SK-N-SH (cell line): ENCODE measurements at regions not wholly inside any gene's neighbourhood (a gene's known extent, or its start where the extent isn't known, plus 50 kb on each side); places are given as distances from the start of the nearest gene placed in this dataset.

Experiments used
- CTCF ChIA-PET: fragments of 300-600, 350-600 bp; formaldehyde crosslinking; extraction: SDS; loops from one replicate; lab custom pipeline; 2021; lab: Yijun Ruan, JAX
- POLR2A ChIA-PET: fragments of 350-600 bp; sonication (Branson Sonifier 250); formaldehyde crosslinking; extraction: SDS; loops from one replicate; lab custom pipeline; 2020; ENCODE audit warnings: antibody characterized with exemption, inconsistent platforms; lab: Yijun Ruan, JAX
- DNase-seq: peaks from one replicate; pipeline ENCODE4 v3.0.0; 2012
- H2AFZ ChIP-seq: fragments of 200-600 bp; sonication (generic); 2 replicates; pipeline ENCODE4 v1.8.1; 2016; ENCODE audit warnings: antibody characterized with exemption, mild to moderate bottlenecking, low read depth
- H3F3A ChIP-seq: fragments of 200-600 bp; sonication (generic); replicated peaks from 2 replicates; pipeline ENCODE3; 2016; ENCODE audit warnings: antibody characterized with exemption, mild to moderate bottlenecking; ENCODE audit not compliant: insufficient read depth
- H3K27ac ChIP-seq, 2 experiments: fragments of 200-500 bp in 1 of 2; fragments of 200-600 bp in 1 of 2; sonication (Bioruptor generic) in 1 of 2; sonication (generic), shearing (Covaris generic) in 1 of 2; 2 replicates each; pipeline versions ENCODE4 v1.5.1 to v1.6.1; 2014 to 2016; ENCODE audit warnings: low read depth in 2 of 2, inconsistent platforms in 1 of 2, low read length in 1 of 2, mild to moderate bottlenecking in 1 of 2, mixed read lengths in 1 of 2
- H3K27me3 ChIP-seq: fragments of 200-600 bp; sonication (generic), shearing (Covaris generic); 2 replicates; pipeline ENCODE4 v1.6.1; 2016; ENCODE audit warnings: mixed run types; ENCODE audit not compliant: insufficient read depth
- H3K36me3 ChIP-seq, 2 experiments: fragments of 200-500 bp in 1 of 2; fragments of 200-600 bp in 1 of 2; sonication (Bioruptor generic) in 1 of 2; sonication (generic) in 1 of 2; replicated peaks in 1 of 2; 2 replicates each; pipeline versions ENCODE3 to v1.5.1; 2014 to 2016; ENCODE audit warnings: low read length in 1 of 2, mild to moderate bottlenecking in 1 of 2; ENCODE audit not compliant: insufficient read depth in 2 of 2, control insufficient read depth in 1 of 2
- H3K4me1 ChIP-seq, 2 experiments: fragments of 200-500 bp in 1 of 2; fragments of 200-600 bp in 1 of 2; sonication (Bioruptor generic) in 1 of 2; sonication (generic), shearing (Covaris generic) in 1 of 2; 2 replicates each; pipeline versions ENCODE4 v1.5.1 to v1.6.1; 2014 to 2016; ENCODE audit warnings: low read depth in 1 of 2, low read length in 1 of 2, mixed run types in 1 of 2; ENCODE audit not compliant: insufficient read depth in 2 of 2, control insufficient read depth in 1 of 2
- H3K4me2 ChIP-seq: fragments of 200-600 bp; sonication (generic), shearing (Covaris generic); 2 replicates; pipeline ENCODE4 v1.6.1; 2017; ENCODE audit warnings: mixed run types
- H3K4me3 ChIP-seq, 2 experiments: fragments of 200-500 bp in 1 of 2; fragments of 200-600 bp in 1 of 2; sonication (Bioruptor generic) in 1 of 2; sonication (generic), shearing (Covaris generic) in 1 of 2; 2 replicates each; pipeline versions ENCODE4 v1.5.1 to v1.8.1; 2014 to 2016; ENCODE audit warnings: low read depth in 2 of 2, inconsistent platforms in 1 of 2, low read length in 1 of 2, mild to moderate bottlenecking in 1 of 2, mixed read lengths in 1 of 2, moderate library complexity in 1 of 2
- H3K79me2 ChIP-seq: fragments of 200-600 bp; sonication (generic); 2 replicates; pipeline ENCODE4 v1.8.1; 2017; ENCODE audit warnings: mild to moderate bottlenecking; ENCODE audit not compliant: insufficient read depth
- H3K9ac ChIP-seq: fragments of 200-600 bp; sonication (generic); 2 replicates; pipeline ENCODE4 v1.6.1; 2017; ENCODE audit warnings: mixed run types
- H3K9me2 ChIP-seq: fragments of 200-600 bp; sonication (generic); 2 replicates; pipeline ENCODE4 v1.6.1; 2017; ENCODE audit warnings: mixed run types
- H3K9me3 ChIP-seq: fragments of 200-600 bp; sonication (generic); 2 replicates; pipeline ENCODE4 v1.6.1; 2017; ENCODE audit warnings: mixed run types, mild to moderate bottlenecking, moderate library complexity
- H4K20me1 ChIP-seq: fragments of 200-600 bp; sonication (generic); 2 replicates; pipeline ENCODE4 v1.6.1; 2017; ENCODE audit warnings: mild to moderate bottlenecking, mixed run types; ENCODE audit not compliant: insufficient read depth
- EZH2phosphoT487 ChIP-seq: fragments of 200-600 bp; sonication (generic); IDR thresholded peaks from 2 replicates; pipeline ENCODE4 v1.6.1; 2017; ENCODE audit warnings: low read depth, mixed run types, mild to moderate bottlenecking, antibody characterized with exemption, moderate library complexity, borderline replicate concordance
- FOSL2 ChIP-seq: IDR thresholded peaks from 2 replicates; pipeline ENCODE4 v1.4.0; 2012; ENCODE audit warnings: low read depth, mild to moderate bottlenecking, moderate library complexity, borderline replicate concordance
- GABPA ChIP-seq: IDR thresholded peaks from 2 replicates; pipeline ENCODE4 v1.4.0; 2012; ENCODE audit warnings: low read depth, mild to moderate bottlenecking
- GATA2 ChIP-seq: sonication (generic); formaldehyde crosslinking; IDR thresholded peaks from 2 replicates; pipeline ENCODE4 v1.5.0; 2020; ENCODE audit warnings: mild to moderate bottlenecking, missing genetic modification reagents
- JUND ChIP-seq: IDR thresholded peaks from 2 replicates; pipeline ENCODE4 v1.4.0; 2012
- MAX ChIP-seq: IDR thresholded peaks from 2 replicates; pipeline ENCODE4 v1.4.0; 2012; ENCODE audit warnings: low read depth
- MEF2A ChIP-seq: IDR thresholded peaks from 2 replicates; pipeline ENCODE4 v1.4.0; 2012; ENCODE audit warnings: low read depth, borderline replicate concordance
- MXI1 ChIP-seq: IDR thresholded peaks from 2 replicates; pipeline ENCODE4 v1.6.1; 2012; ENCODE audit warnings: mild to moderate bottlenecking, low read depth, low read length, improper control_type of control experiment
- NFIC ChIP-seq: IDR thresholded peaks from 2 replicates; pipeline ENCODE4 v1.4.0; 2012; ENCODE audit warnings: borderline replicate concordance
- NRF1 ChIP-seq: IDR thresholded peaks from 2 replicates; pipeline ENCODE4 v1.6.1; 2012; ENCODE audit warnings: low read depth, mild to moderate bottlenecking, low read length
- POLR2AphosphoS5 ChIP-seq: IDR thresholded peaks from 2 replicates; pipeline ENCODE4 v1.6.1; 2012; ENCODE audit warnings: low read depth, low read length
- RAD21 ChIP-seq: IDR thresholded peaks from 2 replicates; pipeline ENCODE4 v1.6.1; 2012; ENCODE audit warnings: mild to moderate bottlenecking, low read length
- RXRA ChIP-seq: IDR thresholded peaks from 2 replicates; pipeline ENCODE4 v1.4.0; 2012; ENCODE audit warnings: low read depth, mild to moderate bottlenecking, borderline replicate concordance
- TCF12 ChIP-seq: IDR thresholded peaks from 2 replicates; pipeline ENCODE4 v1.4.0; 2012
- TEAD4 ChIP-seq: IDR thresholded peaks from 2 replicates; pipeline ENCODE4 v1.4.0; 2012; ENCODE audit warnings: mild to moderate bottlenecking, borderline replicate concordance; ENCODE audit not compliant: insufficient read depth
- YY1 ChIP-seq: IDR thresholded peaks from 2 replicates; pipeline ENCODE4 v1.4.0; 2012; ENCODE audit warnings: low read depth, mild to moderate bottlenecking
- WGBS: methylation state at CpG from one replicate; pipeline ENCODE4 v1.1.6; 2017; ENCODE audit warnings: low lambda C conversion rate; 5-methylcytosine and 5-hydroxymethylcytosine counted together
- TF ChIP-seq, protein P1 (sequence below): fragments of 150-350 bp; IDR thresholded peaks from 2 replicates; pipeline ENCODE4 v1.6.1; 2016; ENCODE audit warnings: mild to moderate bottlenecking, low read depth, low read length
- TF ChIP-seq, protein P2 (sequence below): fragments of 150-350 bp; IDR thresholded peaks from 2 replicates; pipeline ENCODE4 v1.6.1; 2017; ENCODE audit warnings: antibody characterized with exemption, low read length, low read depth, borderline replicate concordance
- TF ChIP-seq, protein P3 (sequence below): IDR thresholded peaks from 2 replicates; pipeline ENCODE4 v1.4.0; 2012; ENCODE audit warnings: low read depth, borderline replicate concordance
- TF ChIP-seq, protein P4 (sequence below): fragments of 200-600 bp; sonication (generic); IDR thresholded peaks from 2 replicates; pipeline ENCODE4 v1.6.1; 2017; ENCODE audit warnings: antibody characterized with exemption, mild to moderate bottlenecking, moderate library complexity

DNA sequence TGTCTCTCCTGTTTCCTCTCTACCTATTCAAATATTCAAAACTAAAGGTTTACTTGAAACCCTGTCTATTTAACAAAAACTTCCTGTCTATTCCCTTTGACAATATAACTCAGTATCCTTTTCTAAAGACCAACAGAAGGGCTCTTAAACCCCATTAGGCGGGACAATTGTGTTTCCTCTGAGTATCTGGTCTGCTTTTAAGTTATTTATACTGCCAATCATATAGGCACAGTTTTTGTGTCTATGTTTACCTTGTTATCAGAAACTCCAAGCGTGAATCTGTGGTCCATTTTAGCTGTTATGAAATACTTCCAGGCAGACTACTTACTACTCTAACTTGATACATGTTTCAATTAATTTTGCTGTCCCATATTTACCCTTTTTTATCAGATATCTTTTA lies 350.0 kb upstream of the CTSO start:
- WGBS, result 23% methylated on average over 2 of the region's 2 CpGs

DNA sequence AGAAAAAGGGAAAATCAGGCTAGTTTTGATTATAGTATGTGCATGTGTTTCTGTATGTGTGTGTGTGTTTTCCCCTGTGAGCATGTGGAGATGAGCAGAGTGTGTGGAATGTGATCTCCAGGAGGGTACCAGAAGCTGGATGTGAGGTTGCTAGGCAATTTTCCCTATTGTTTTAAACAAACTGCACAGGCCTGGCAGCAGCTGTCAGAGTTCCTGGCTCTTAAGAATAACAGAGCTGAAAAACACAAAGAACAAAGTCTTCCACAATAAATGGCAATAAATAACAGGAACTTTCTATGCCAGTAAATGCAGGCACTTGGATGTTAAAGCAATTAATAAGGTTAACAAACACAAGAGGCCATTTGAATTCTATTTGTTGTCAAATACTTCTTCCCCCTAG lies 344.6 kb upstream of the CTSO start:
- H3K4me3 ChIP-seq, result no peak overlapping the region
- no peaks in the 10 kb centered on the region for H3K9me3 ChIP-seq
- H3K9ac ChIP-seq, result no peak overlapping the region
- CTCF ChIA-PET, result no interaction called here
- POLR2A ChIA-PET, result no interaction called here
- H3K79me2 ChIP-seq, result peaks cover 5% of the 10 kb centered on the region; the same call in 1 of the 2 replicates
- H3F3A ChIP-seq, result peaks cover 13% of the 10 kb centered on the region
- no peaks in the 10 kb centered on the region for H3K9me2 ChIP-seq
- H4K20me1 ChIP-seq, result no peaks in the 10 kb centered on the region
- H2AFZ ChIP-seq, result no peak overlapping the region
- DNase-seq, result no peak
- H3K36me3 ChIP-seq, result no peaks in the 10 kb centered on the region
- H3K4me2 ChIP-seq, result no peak overlapping the region
- H3K4me1 ChIP-seq, result peaks cover 0 to 10% of the 10 kb centered on the region in 2 experiments; a peak in 2 of 4 replicates
- H3K27ac ChIP-seq, result peak overlapping the region in 1 of 2 experiments; percentile 56; a peak in 2 of 4 replicates
- peaks cover 4% of the 10 kb centered on the region; the same call in 1 of the 2 replicates for H3K27me3 ChIP-seq
- TF ChIP-seq NFIC (no peak), GABPA (no peak), EZH2phosphoT487 (no peak), POLR2AphosphoS5 (no peak), NRF1 (no peak), YY1 (no peak), MAX (no peak), FOSL2 (no peak), TEAD4 (no peak), RXRA (no peak), GATA2 (CRISPR knock-in tag) (no peak), RAD21 (no peak), TCF12 (no peak)
- TF ChIP-seq, protein P1, sequence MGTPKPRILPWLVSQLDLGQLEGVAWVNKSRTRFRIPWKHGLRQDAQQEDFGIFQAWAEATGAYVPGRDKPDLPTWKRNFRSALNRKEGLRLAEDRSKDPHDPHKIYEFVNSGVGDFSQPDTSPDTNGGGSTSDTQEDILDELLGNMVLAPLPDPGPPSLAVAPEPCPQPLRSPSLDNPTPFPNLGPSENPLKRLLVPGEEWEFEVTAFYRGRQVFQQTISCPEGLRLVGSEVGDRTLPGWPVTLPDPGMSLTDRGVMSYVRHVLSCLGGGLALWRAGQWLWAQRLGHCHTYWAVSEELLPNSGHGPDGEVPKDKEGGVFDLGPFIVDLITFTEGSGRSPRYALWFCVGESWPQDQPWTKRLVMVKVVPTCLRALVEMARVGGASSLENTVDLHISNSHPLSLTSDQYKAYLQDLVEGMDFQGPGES, result no peak
- TF ChIP-seq, protein P2, sequence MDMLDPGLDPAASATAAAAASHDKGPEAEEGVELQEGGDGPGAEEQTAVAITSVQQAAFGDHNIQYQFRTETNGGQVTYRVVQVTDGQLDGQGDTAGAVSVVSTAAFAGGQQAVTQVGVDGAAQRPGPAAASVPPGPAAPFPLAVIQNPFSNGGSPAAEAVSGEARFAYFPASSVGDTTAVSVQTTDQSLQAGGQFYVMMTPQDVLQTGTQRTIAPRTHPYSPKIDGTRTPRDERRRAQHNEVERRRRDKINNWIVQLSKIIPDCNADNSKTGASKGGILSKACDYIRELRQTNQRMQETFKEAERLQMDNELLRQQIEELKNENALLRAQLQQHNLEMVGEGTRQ, result no peak
- TF ChIP-seq, protein P3, sequence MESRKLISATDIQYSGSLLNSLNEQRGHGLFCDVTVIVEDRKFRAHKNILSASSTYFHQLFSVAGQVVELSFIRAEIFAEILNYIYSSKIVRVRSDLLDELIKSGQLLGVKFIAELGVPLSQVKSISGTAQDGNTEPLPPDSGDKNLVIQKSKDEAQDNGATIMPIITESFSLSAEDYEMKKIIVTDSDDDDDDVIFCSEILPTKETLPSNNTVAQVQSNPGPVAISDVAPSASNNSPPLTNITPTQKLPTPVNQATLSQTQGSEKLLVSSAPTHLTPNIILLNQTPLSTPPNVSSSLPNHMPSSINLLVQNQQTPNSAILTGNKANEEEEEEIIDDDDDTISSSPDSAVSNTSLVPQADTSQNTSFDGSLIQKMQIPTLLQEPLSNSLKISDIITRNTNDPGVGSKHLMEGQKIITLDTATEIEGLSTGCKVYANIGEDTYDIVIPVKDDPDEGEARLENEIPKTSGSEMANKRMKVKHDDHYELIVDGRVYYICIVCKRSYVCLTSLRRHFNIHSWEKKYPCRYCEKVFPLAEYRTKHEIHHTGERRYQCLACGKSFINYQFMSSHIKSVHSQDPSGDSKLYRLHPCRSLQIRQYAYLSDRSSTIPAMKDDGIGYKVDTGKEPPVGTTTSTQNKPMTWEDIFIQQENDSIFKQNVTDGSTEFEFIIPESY, result no peak

More for the DNA sequence above, 350.0 kb upstream of the CTSO start:
- POLR2A ChIA-PET, result no interaction called here
- Histone ChIP-seq H3K4me1 (no peaks in the 10 kb centered on the region), H3K79me2 (peaks cover 7% of the 10 kb centered on the region; the same call in 1 of the 2 replicates)
- TF ChIP-seq MEF2A (no peak), JUND (no peak), MXI1 (no peak), MAX (no peak)
- TF ChIP-seq, protein P4, sequence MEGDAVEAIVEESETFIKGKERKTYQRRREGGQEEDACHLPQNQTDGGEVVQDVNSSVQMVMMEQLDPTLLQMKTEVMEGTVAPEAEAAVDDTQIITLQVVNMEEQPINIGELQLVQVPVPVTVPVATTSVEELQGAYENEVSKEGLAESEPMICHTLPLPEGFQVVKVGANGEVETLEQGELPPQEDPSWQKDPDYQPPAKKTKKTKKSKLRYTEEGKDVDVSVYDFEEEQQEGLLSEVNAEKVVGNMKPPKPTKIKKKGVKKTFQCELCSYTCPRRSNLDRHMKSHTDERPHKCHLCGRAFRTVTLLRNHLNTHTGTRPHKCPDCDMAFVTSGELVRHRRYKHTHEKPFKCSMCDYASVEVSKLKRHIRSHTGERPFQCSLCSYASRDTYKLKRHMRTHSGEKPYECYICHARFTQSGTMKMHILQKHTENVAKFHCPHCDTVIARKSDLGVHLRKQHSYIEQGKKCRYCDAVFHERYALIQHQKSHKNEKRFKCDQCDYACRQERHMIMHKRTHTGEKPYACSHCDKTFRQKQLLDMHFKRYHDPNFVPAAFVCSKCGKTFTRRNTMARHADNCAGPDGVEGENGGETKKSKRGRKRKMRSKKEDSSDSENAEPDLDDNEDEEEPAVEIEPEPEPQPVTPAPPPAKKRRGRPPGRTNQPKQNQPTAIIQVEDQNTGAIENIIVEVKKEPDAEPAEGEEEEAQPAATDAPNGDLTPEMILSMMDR, result no peak
- TF ChIP-seq, all 33 proteins: peak for 0
- Histone ChIP-seq H3K27ac (no peak overlapping the region), H3K27me3 (peaks cover 4% of the 10 kb centered on the region; the same call in 1 of the 2 replicates), H4K20me1 (no peaks in the 10 kb centered on the region), H3K4me3 (peak overlapping the region in 1 of 2 experiments; percentile 41; a peak in 2 of 4 replicates), H2AFZ (no peak overlapping the region), H3K9me2 (no peaks in the 10 kb centered on the region), H3K36me3 (no peaks in the 10 kb centered on the region), H3K4me2 (peak overlapping the region; percentile 37; the same call in 1 of the 2 replicates), H3K9ac (no peak overlapping the region), H3K9me3 (no peaks in the 10 kb centered on the region), H3F3A (no peaks in the 10 kb centered on the region)
- CTCF ChIA-PET, result no interaction called here
- no peak for DNase-seq
